ENCODE measurements at regions not wholly inside any gene's neighbourhood (a gene's known extent, or its start where the extent isn't known, plus 50 kb on each side); places are given as distances from the start of the nearest gene placed in this dataset.

DNA sequence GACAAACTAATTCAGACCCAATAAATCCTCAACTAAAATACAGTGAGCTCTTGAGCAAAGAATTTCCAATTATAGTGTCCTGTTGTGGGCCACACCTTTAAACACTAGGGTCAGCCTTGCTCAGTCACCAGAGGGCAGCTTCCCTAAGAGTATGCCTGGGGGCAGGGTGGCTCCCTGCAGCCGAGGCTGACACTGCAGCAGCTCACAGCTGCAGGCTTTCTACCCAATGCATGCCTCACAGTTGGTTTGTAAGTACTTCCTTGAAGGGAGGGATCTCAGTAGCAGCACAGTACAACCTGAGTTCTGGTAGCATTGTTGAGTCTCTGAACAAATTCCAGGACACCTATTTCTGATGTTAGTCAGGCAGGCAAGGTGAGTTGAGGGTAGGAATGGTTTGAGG lies 335.6 kb downstream of the TUSC7 start:
- TF ChIP-seq MXI1 (IDR thresholded peaks at IDR 0.05; ENCODE audit: low read depth, low read length), result no peak
- TF ChIP-seq SMC3 (IDR thresholded peaks at IDR 0.05; ENCODE audit: low read depth, low read length), result no peak
- TF ChIP-seq, protein P1, sequence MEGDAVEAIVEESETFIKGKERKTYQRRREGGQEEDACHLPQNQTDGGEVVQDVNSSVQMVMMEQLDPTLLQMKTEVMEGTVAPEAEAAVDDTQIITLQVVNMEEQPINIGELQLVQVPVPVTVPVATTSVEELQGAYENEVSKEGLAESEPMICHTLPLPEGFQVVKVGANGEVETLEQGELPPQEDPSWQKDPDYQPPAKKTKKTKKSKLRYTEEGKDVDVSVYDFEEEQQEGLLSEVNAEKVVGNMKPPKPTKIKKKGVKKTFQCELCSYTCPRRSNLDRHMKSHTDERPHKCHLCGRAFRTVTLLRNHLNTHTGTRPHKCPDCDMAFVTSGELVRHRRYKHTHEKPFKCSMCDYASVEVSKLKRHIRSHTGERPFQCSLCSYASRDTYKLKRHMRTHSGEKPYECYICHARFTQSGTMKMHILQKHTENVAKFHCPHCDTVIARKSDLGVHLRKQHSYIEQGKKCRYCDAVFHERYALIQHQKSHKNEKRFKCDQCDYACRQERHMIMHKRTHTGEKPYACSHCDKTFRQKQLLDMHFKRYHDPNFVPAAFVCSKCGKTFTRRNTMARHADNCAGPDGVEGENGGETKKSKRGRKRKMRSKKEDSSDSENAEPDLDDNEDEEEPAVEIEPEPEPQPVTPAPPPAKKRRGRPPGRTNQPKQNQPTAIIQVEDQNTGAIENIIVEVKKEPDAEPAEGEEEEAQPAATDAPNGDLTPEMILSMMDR (IDR thresholded peaks at IDR 0.05), result no peak
- TF ChIP-seq POLR2AphosphoS5 (IDR thresholded peaks at IDR 0.05; ENCODE audit: low read depth, low read length), result no peak
- TF ChIP-seq NRF1 (IDR thresholded peaks at IDR 0.05; ENCODE audit: low read depth, low read length), result no peak
- TF ChIP-seq YY1 (IDR thresholded peaks at IDR 0.05; ENCODE audit: low read depth), result no peak
- TF ChIP-seq RXRA (IDR thresholded peaks at IDR 0.05; ENCODE audit: borderline replicate concordance, low read depth), result no peak
- TF ChIP-seq, protein P2, sequence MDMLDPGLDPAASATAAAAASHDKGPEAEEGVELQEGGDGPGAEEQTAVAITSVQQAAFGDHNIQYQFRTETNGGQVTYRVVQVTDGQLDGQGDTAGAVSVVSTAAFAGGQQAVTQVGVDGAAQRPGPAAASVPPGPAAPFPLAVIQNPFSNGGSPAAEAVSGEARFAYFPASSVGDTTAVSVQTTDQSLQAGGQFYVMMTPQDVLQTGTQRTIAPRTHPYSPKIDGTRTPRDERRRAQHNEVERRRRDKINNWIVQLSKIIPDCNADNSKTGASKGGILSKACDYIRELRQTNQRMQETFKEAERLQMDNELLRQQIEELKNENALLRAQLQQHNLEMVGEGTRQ (IDR thresholded peaks at IDR 0.05; ENCODE audit: borderline replicate concordance, low read depth, low read length), result no peak
- TF ChIP-seq, protein P3, sequence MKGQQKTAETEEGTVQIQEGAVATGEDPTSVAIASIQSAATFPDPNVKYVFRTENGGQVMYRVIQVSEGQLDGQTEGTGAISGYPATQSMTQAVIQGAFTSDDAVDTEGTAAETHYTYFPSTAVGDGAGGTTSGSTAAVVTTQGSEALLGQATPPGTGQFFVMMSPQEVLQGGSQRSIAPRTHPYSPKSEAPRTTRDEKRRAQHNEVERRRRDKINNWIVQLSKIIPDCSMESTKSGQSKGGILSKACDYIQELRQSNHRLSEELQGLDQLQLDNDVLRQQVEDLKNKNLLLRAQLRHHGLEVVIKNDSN (IDR thresholded peaks at IDR 0.05; ENCODE audit: borderline replicate concordance, low read depth), result no peak
- TF ChIP-seq, protein P4, sequence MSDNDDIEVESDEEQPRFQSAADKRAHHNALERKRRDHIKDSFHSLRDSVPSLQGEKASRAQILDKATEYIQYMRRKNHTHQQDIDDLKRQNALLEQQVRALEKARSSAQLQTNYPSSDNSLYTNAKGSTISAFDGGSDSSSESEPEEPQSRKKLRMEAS (IDR thresholded peaks at IDR 0.05; ENCODE audit: low read depth), result no peak
- TF ChIP-seq RFX5 (IDR thresholded peaks at IDR 0.05; ENCODE audit: low read length), result no peak
- TF ChIP-seq RCOR1 (IDR thresholded peaks at IDR 0.05; ENCODE audit: low read length), result no peak
